NCI-H82 (cell line): ENCODE measurements at regions not wholly inside any gene's neighbourhood (a gene's known extent, or its start where the extent isn't known, plus 50 kb on each side); places are given as distances from the start of the nearest gene placed in this dataset.

ENCODE experiments used
- DNase-seq: peaks from one replicate; lab custom pipeline; 2025; lab: John Stamatoyannopoulos, UW

GRCh38 chr15:99921101-99921500 lies 187.9 kb upstream of the LYSMD4 start:
- no peak for DNase-seq

- DNase-seq, result no peak
Observed at GRCh38 chr15:99918072-99918471, 184.8 kb upstream of the LYSMD4 start.

DNA sequence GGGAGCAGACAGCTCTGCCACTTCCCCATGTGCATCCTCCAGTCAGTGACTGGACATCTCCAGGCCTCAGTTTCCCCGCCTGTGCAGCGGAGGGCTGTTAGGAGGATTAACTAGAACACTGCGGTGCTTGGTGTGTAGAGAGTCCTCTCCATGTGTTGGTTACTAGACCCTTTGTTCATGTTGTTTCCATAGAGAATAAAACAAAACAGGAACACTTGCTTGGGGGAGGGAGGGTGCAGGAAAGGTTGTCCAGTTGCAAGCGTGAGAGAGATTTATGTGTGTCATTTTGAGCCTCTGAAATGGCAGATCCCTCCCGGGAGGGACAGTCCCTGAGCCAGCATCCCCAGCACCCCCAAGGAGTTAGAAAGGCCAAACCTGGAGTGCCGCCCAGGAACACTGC lies 184.0 kb upstream of the LYSMD4 start:
- DNase-seq, result no peak

DNA sequence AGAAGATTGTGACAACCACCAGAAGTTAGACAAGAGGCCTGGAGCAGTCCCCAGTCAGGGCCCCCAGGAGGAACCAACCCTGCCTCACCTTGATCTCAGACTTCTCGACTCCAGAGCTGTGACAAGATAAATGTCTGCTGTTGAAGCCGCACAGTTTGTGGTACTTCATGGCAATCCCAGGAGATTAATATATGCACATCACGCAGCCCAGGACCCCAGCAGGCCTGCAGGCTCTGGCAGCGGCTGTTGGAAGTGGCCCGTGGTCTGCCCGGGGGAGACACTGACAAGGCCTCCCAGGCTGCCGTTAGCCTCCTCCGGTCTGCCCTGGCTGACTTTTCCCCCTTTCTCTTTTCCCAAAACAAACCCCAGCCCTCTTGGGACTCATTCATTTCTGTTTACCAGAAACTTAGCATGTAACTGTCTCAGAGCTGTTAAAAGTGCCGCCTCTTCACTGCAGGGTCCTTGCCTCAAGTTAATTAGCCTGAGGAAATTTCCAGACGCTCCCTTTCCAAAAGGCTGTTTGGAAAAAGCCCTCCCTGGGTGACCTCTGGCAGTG lies 183.5 kb upstream of the LYSMD4 start:
- no peak for DNase-seq

- DNase-seq, result no peak
Observed at GRCh38 chr15:99914723-99915122, 181.5 kb upstream of the LYSMD4 start.

- DNase-seq, result no peak
Observed at GRCh38 chr15:99911816-99912215, 178.6 kb upstream of the LYSMD4 start.

DNA sequence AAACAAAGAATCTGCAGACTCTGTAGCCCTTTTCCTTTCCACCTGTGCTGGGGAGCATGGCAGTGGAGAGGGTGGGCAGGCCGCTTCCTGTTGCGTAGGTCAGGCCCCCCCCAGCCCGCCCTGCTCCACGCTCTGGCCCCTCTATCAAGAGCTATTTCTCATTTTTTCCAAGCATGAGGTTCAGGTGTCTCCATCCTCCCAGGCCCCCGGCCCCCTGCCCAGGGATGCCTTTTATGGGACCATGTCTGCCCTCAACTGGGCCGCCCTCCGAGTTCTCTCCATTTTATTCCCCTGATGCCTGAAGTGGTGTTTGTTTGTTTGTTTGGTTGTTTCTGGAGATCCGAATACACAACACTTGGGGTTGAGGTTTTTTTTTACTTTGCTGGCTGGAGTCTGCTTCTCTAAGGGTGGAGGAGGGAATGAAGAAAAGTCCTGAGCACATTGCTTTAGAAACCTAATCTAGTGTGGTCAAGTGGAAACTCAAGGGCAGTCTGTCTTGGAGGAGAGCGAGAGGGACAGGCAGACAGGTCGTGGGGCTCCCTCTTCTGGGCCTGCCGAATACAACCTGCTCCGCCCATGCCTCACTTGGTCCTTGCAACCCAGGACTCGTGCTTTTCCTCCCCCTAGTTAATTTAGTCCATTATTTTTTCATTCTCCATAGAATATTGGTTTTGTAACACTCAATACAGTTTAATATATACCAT lies 176.5 kb upstream of the LYSMD4 start:
- DNase-seq, result peak; percentile 15

- DNase-seq, result no peak
Observed at GRCh38 chr15:99907698-99908097, 174.5 kb upstream of the LYSMD4 start.

DNA sequence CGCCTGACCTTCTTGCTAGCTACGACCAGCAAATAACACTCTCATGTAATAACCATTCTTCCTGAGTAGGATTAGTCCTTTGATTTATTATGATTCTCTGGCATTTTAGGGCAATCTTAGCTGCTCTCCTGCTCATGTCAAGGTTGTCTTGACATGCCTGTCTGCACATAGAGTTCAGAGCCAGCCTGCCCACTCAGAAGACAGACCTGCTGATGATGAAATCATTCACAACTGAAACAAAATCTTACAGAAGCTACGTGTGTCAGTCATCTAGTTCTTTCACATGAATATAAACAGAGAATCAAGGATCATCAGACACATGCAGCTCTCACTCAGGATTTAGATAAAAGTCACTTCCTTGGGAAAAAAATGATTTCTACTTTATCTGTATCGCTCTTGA lies 173.6 kb upstream of the LYSMD4 start:
- no peak for DNase-seq

- DNase-seq, result no peak
Observed at GRCh38 chr15:99906311-99906710, 173.1 kb upstream of the LYSMD4 start.

DNA sequence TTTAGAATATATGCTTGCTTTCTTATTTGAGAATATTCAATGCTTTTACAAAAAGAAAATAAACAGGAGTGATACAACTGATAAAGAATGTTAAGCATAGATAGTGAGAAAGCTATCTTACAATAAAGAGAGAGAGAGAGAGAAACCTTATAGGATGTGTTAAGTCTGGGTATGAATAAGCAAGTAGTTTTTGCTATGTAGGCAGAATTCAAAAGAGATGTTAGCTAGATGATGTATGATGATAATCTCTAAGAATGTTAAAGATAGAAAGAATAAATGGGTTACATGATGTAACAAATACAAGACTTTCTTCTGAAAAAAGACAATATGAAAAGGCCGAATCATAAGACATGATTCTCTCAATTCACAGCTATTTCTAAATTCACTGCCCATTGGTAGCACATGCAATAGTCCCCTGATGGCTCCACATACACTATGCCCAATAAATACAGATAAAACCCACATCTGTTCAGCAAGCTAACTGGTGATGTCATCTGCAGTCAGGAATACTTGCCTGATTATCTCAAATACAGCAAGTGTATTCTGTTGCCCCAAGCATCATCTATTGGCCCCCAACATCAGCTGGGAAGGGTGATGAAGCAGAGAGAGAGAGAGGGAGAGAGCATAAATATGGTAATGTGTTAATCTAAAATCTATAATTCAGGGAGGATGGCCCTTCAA lies 169.2 kb upstream of the LYSMD4 start:
- no peak for DNase-seq

GRCh38 chr15:99895956-99896311 lies 162.7 kb upstream of the LYSMD4 start:
- DNase-seq, result no peak

DNA sequence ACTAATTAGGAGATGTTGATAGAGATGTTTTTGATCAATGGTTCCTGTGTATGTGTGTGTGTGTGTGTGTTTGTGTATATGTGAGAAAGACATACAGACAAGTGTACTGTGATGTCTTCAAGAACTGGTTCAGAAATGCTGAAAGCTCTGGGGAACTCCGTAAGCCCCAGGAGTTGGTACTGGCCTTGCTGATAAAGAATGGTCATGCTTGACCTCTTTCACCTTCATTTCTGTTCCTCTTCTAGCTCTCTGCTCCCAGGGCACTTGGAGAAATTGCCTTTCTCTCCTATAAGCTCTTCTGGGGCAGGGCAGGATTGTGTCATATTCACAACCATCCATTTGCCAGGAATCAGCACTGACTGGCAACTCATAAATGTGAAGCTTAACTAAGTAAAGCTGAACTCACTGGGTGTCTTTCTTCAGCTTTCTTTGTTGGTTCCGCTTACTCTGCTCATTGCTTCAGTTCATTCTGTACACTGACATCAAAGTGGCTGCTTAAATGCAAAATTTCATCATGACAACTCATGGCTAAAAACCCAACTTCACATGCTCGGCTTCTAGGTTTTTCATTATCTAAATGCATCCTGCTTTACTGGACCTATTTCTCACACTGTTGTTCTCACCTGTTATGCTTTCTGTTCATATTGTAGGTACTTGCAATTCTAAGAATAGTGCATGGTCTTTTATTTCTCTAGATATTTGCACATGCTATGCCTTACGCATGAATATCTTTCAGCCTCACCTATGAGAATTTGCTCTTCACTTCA lies 162.1 kb upstream of the LYSMD4 start:
- DNase-seq, result no peak

DNA sequence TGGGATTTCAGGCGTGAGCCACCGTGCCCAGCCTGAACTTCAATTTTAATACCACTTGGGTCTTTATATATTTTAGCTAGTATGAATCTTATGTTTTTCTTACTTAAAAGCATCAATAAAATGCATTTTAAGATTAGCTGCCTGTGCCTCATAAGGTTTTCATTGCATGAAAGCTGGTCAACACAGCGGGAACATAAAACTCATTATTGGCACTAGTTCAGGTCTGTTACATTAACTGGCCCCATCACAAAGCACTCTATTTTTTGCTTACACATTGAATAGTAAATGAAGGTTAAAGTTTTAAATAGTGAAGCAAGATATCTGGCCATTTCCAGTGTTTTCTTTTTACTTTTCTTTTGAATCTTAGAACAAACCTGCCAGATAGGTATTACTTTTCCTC lies 145.6 kb upstream of the LYSMD4 start:
- no peak for DNase-seq

- DNase-seq, result no peak
Observed at GRCh38 chr15:99873451-99873850, 140.2 kb upstream of the LYSMD4 start.

- no peak for DNase-seq
Observed at GRCh38 chr15:99863550-99864198, 130.4 kb upstream of the LYSMD4 start.

DNA sequence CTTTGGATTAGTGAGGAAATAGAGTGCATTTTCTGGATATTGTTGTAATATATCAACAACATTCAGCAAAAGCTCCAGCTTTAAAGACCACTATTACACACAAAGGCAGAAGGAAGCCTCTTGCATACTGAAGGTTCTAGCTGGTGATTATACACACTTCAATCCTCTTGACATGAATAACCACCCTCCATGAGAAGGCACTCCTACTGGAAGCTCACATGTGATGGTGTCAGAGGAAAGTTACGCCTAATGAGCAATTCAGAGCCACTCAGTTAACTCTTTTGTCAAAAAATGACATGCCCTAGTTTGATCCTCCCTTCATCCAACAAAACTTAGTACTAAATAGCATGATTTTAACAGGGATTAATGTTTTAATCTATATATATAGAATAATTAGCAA lies 124.6 kb upstream of the LYSMD4 start:
- DNase-seq, result no peak

- DNase-seq, result no peak
Observed at GRCh38 chr15:99850517-99850916, 117.3 kb upstream of the LYSMD4 start.

DNA sequence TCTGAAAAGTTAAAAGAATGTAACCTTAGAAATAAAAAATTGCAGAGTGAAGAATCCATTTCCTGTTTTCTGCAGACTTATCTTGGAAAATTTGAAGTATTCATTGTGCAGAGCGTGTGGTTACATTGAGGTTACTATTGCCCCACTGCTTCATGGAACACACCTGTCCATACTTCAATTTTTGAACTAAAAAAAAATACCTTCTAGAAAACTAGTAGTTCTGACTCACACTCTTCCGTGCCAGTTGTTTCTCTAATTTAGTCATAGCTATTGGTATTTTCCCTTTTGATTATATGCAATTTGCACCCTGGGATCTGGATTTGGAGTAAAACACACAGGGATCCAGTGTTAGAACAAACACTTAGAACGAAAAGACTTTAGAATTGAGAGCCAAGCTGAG lies 111.8 kb upstream of the LYSMD4 start:
- no peak for DNase-seq

- no peak for DNase-seq
Observed at GRCh38 chr15:99844150-99844549, 110.9 kb upstream of the LYSMD4 start.

DNA sequence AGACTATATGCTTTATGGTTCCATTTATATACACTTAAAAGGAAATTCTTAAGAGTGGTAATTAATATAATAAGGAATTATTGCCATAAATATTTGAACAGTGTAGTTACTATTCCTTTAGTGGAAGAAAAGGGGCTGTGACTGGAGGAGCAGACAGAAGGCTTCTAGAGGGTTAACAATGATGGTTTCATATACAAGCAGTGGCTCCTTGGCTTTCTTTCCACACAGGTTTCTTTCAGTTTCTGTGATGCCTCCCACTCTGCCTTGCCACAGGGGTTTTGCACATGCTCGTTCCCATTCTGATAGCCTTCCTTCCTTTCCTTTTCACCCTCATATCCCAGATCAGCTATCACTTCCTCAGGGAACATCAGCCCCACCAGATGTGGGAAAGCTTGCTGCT lies 108.8 kb upstream of the LYSMD4 start:
- no peak for DNase-seq

GRCh38 chr15:99826157-99826780 lies 93.0 kb upstream of the LYSMD4 start:
- DNase-seq, result no peak
